ENCODE measurements at regions not wholly inside any gene's neighbourhood (a gene's known extent, or its start where the extent isn't known, plus 50 kb on each side); places are given as distances from the start of the nearest gene placed in this dataset.

GRCh38 chr22:48105259-48105658 is 1342.8 kb downstream of the TBC1D22A start:
- TF ChIP-seq POLR2A (IDR thresholded peaks at IDR 0.05; ENCODE audit: low read depth, low read length) (no peak), POLR2AphosphoS5 (IDR thresholded peaks at IDR 0.05; ENCODE audit: low read depth, low read length) (no peak), TAF1 (IDR thresholded peaks at IDR 0.05; ENCODE audit: low read depth, low read length) (no peak), POU2F2 (IDR thresholded peaks at IDR 0.05; ENCODE audit: low read depth, low read length) (no peak), PAX5 (IDR thresholded peaks at IDR 0.05; ENCODE audit: insufficient read depth, low read length, severe bottlenecking) (no peak), SPI1 (IDR thresholded peaks at IDR 0.05; ENCODE audit: low read depth, low read length) (no peak)

Data from GM12891 (cell line).